RWPE1 (cell line): ENCODE measurements at regions not wholly inside any gene's neighbourhood (a gene's known extent, or its start where the extent isn't known, plus 50 kb on each side); places are given as distances from the start of the nearest gene placed in this dataset.
"Not testable (repeated sequence)": the region's sequence is repeated elsewhere in the genome, so short reads cannot be mapped to it uniquely, and the experiment has no call there.

ENCODE experiments used
- CTCF ChIA-PET: fragments of 350-600 bp; sonication (Branson Sonifier 250); formaldehyde crosslinking; extraction: SDS; loops from one replicate; lab custom pipeline; 2021; lab: Yijun Ruan, JAX
- POLR2A ChIA-PET: fragments of 400-600 bp; formaldehyde crosslinking; extraction: SDS; loops from one replicate; lab custom pipeline; 2020; ENCODE audit warnings: antibody characterized with exemption; ENCODE audit not compliant: low non-redundant PET; lab: Yijun Ruan, JAX
- DNase-seq: peaks from one replicate; pipeline ENCODE4 v3.0.0; 2012; ENCODE audit warnings: low spot score
- H3K27ac ChIP-seq: fragments of 450-650 bp; 2 replicates; pipeline ENCODE4 v1.5.1; 2017
- TF ChIP-seq, protein P1 (sequence below): fragments of 450-650 bp; conservative IDR thresholded peaks from 2 replicates; pipeline ENCODE4 v1.5.1; 2017; ENCODE audit warnings: low read depth, mild to moderate bottlenecking

DNA sequence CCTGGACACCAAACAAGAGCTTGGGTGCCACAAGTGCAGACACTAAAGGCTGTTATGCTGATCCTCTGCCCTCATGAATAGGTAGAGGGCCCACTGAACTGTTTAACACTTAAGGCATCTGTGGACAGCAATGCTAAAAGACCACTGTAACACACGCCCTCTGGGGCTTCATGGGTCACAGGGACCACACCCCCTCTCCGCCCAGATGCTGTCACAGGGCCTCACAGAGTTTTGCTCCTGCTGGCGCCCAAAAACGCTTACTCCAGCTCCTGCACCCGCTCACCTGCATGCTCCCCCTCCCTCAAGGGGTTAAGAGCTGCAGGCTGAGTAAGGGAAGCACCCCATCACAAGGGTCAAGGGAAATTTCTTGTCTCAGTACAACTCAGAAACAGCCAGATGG lies 141.8 kb upstream of the NUDT4 start:
- ChIA-PET POLR2A (no interaction called here), CTCF (interaction anchor here (0.6 kb wide), 1 partner anchor 308 kb away, joined by 5 read pairs; no protein-coding TSS in a partner anchor)
- no peak overlapping the region for H3K27ac ChIP-seq
- TF ChIP-seq, protein P1, sequence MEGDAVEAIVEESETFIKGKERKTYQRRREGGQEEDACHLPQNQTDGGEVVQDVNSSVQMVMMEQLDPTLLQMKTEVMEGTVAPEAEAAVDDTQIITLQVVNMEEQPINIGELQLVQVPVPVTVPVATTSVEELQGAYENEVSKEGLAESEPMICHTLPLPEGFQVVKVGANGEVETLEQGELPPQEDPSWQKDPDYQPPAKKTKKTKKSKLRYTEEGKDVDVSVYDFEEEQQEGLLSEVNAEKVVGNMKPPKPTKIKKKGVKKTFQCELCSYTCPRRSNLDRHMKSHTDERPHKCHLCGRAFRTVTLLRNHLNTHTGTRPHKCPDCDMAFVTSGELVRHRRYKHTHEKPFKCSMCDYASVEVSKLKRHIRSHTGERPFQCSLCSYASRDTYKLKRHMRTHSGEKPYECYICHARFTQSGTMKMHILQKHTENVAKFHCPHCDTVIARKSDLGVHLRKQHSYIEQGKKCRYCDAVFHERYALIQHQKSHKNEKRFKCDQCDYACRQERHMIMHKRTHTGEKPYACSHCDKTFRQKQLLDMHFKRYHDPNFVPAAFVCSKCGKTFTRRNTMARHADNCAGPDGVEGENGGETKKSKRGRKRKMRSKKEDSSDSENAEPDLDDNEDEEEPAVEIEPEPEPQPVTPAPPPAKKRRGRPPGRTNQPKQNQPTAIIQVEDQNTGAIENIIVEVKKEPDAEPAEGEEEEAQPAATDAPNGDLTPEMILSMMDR = no peak
- DNase-seq = no peak

DNA sequence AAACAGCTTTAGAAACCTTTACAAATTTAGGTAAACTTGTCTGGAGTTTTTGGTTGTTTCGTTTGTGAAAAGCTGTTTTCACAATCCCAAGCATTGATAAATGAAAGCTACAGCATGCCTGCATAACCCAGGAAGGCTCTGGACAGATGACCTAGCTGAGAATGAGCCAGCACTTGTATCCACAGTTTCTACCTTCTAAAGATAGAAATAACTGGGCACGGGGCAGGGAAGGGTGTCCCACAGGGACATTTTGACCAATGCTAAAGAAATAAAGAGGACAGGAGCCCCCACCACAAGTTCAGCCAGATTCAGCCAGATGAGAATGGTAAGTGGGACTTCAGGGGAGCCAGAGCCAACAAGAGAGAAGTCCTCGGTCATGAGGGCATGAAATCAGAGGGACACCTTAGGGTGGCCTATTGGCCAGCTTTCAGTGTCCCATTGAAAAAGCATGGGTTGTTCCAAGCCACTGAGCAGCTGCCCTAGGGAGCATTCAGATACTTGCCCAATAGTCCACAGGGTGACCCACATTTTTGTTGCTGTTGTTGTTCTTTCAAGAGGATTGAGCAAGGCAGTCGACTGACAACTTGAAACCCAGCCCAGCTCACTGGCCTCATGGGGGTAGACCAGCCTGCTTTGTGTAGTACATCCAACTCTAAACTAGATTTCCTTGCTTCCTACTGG lies 140.3 kb upstream of the NUDT4 start:
- TF ChIP-seq, protein P1 = no peak
- CTCF ChIA-PET = interaction anchor here (0.7 kb wide), 1 partner anchor 395 kb away, joined by 5 read pairs; no protein-coding TSS in a partner anchor
- no peak overlapping the region for H3K27ac ChIP-seq
- POLR2A ChIA-PET = no interaction called here
- no peak for DNase-seq

DNA sequence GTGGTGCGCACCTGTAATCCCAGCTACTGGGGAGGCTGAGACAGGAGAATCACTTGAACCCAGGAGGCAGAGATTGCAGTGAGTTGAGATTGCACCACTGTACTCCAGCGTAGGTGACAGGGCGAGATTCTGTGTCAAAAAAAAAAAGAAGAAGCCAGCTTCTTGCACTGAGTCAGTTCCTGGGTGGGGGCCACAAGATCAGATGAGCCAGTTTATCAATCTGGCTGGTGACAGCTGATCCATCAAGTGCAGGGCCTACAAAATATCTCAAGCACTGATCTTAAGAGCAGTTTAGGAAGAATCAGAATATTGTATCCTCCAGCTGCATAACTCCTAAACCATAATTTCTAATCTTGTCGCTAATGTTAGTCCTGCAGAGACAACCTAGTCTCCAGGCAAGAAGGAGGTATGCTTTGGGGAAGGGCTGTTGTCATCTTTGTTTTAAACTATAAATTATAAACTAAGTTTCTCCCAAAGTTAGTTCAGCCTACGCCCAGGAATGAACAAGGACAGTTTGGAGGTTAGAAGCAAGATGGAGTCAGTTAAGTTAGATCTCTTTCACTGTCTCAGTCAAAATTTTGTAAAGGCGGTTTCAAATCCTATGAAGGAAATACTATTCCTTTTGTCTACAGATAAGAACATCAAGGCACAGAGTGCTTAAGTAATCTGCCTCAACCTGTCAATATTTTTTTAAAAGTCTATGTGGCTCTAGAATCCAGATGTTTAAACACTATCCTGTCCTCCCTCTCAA lies 139.0 kb upstream of the NUDT4 start:
- ChIA-PET POLR2A (interaction anchor here (0.6 kb wide), 1 partner anchor 237 kb away, joined by 3 read pairs; no protein-coding TSS in a partner anchor), CTCF (interaction anchor here (0.6 kb wide), 1 partner anchor 170 kb away, joined by 3 read pairs; no protein-coding TSS in a partner anchor)
- DNase-seq, H3K27ac ChIP-seq: not testable (repeated sequence)

DNA sequence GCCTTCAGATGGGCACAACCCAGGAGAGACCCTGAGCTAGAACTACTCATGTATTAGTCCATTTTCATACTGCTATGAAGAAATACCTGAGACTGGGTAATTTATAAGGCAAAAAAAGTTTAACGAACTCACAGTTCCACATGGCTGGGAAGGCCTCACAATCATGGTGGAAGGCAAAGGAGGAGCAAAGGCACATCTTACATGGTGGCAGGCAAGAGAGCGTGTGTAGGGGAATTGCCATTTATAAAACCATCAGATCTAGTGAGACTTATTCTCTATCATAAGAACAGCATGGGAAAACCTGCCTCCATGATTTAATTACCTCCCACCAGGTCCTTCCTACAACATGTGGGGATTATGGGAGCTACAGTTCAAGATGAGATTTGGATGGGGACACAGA lies 137.9 kb upstream of the NUDT4 start:
- CTCF ChIA-PET = interaction anchor here (0.6 kb wide), 1 partner anchor 169 kb away, joined by 3 read pairs; no protein-coding TSS in a partner anchor

DNA sequence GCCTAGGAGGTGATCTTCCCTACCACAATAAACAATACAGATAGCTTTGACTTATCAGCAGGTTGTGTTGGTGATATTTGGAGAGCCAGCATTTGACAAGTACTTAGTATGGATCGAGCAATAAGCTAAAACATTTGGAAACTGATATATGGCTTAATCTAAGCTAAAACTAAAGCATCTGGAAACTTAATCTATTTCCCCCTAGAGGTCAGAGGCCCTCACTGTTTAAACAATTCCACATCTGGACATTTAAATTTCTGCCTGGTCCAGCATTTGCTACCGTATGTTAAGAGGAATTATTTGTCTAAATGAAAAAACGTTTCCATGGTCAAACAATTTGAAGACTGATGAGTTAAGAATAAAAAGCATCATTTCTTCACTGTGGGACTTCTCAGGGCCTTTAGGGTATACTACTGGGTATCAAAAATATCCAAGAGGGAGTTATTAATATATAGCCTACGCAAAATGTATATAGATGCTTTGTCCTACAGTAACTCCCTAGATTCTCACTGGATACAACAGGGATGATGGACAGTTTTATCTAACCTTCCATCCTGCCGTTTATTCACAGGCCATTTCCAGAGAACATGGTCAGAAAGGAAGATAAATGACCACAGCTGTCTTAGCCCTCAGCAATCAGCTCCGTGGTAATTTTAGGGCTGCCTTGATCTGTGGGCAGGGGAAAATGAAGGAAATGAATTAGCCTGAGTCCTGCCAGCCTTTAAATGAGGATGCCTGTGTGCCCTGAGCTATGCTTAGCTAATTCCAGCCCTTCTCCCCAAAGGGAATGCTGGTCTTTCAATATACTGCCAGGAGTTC lies 135.4 kb upstream of the NUDT4 start:
- no peak overlapping the region for H3K27ac ChIP-seq
- CTCF ChIA-PET = interaction anchor here (0.6 kb wide), 1 partner anchor 806 kb away, joined by 3 read pairs; no protein-coding TSS in a partner anchor
- TF ChIP-seq, protein P1 = no peak
- POLR2A ChIA-PET = no interaction called here
- DNase-seq = no peak

More for the DNA sequence above, 137.9 kb upstream of the NUDT4 start:
- POLR2A ChIA-PET, H3K27ac ChIP-seq, DNase-seq: not testable (repeated sequence)

DNA sequence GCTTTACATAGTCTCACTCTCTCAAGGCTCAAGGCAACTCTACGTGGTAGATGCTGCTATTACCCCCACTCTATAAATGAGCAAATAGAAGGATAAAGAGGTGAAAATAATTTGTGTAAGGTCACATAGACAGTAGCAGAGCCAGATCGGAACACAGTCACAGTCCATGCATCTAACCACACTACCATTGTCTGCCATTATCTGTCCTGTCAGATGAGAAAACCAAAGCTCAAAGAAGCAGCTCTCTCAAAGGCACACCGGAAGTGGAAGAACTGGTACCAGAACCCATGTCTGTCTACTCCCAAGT lies 134.4 kb upstream of the NUDT4 start:
- DNase-seq = no peak

More for the DNA sequence above, 134.4 kb upstream of the NUDT4 start:
- no peak overlapping the region for H3K27ac ChIP-seq
- TF ChIP-seq, protein P1 = no peak
- POLR2A ChIA-PET = interaction anchor here (0.6 kb wide), 1 partner anchor 72 kb away, joined by 3 read pairs; no protein-coding TSS in a partner anchor
- CTCF ChIA-PET = no interaction called here
